ENCODE measurements at regions not wholly inside any gene's neighbourhood (a gene's known extent, or its start where the extent isn't known, plus 50 kb on each side); places are given as distances from the start of the nearest gene placed in this dataset.

GRCh38 chr3:62970648-62971047, 95.4 kb upstream of the CADPS start:
- CTCF ChIA-PET: interaction anchor here (1.7 kb wide), 1 partner anchor 13 kb away, joined by 5 read pairs; no protein-coding TSS in a partner anchor
- POLR2A ChIA-PET: no interaction called here
- H3K27me3 ChIP-seq (replicated peaks in 2 of 5; ENCODE audit: control insufficient read depth in 4 of 5, insufficient read depth in 5 of 5, low read length in 4 of 5): peaks cover 0 to 2% (median 0%) of the 10 kb centered on the region in 5 experiments
- no peak overlapping the region for H3K4me3 ChIP-seq (ENCODE audit: control insufficient read depth in 1 of 7, extremely low read depth in 1 of 7, insufficient read depth in 4 of 7, low read depth in 2 of 7, low read length in 6 of 7)
- H3K4me1 ChIP-seq (ENCODE audit: control extremely low read depth in 1 of 4, control insufficient read depth in 4 of 4, insufficient read depth in 4 of 4, low read length in 3 of 4): no peaks in the 10 kb centered on the region
- H3K27ac ChIP-seq (ENCODE audit: insufficient read depth in 1 of 2, low read depth in 1 of 2, low read length in 2 of 2, poor library complexity in 1 of 2, severe bottlenecking in 2 of 2): no peak overlapping the region
- WGBS (ENCODE audit: insufficient coverage): no CpG with 5 or more reads among the region's 5 CpGs
- DNase-seq: no peak
- H3K9me3 ChIP-seq (ENCODE audit: control extremely low read depth in 1 of 5, control insufficient read depth in 4 of 5, insufficient read depth in 2 of 5, low read depth in 1 of 5, low read length in 4 of 5): no peaks in the 10 kb centered on the region
- H3K36me3 ChIP-seq (ENCODE audit: control insufficient read depth in 4 of 4, insufficient read depth in 4 of 4, low read length in 3 of 4): no peaks in the 10 kb centered on the region

- Histone ChIP-seq H3K27me3 (replicated peaks in 2 of 5; ENCODE audit: control insufficient read depth in 4 of 5, insufficient read depth in 5 of 5, low read length in 4 of 5) (no peaks in the 10 kb centered on the region), H3K9me3 (ENCODE audit: control extremely low read depth in 1 of 5, control insufficient read depth in 4 of 5, insufficient read depth in 2 of 5, low read depth in 1 of 5, low read length in 4 of 5) (no peaks in the 10 kb centered on the region), H3K27ac (ENCODE audit: insufficient read depth in 1 of 2, low read depth in 1 of 2, low read length in 2 of 2, poor library complexity in 1 of 2, severe bottlenecking in 2 of 2) (no peak overlapping the region), H3K36me3 (ENCODE audit: control insufficient read depth in 4 of 4, insufficient read depth in 4 of 4, low read length in 3 of 4) (no peaks in the 10 kb centered on the region), H3K4me1 (ENCODE audit: control extremely low read depth in 1 of 4, control insufficient read depth in 4 of 4, insufficient read depth in 4 of 4, low read length in 3 of 4) (no peaks in the 10 kb centered on the region), H3K4me3 (ENCODE audit: control insufficient read depth in 1 of 7, extremely low read depth in 1 of 7, insufficient read depth in 4 of 7, low read depth in 2 of 7, low read length in 6 of 7) (no peak overlapping the region)
- POLR2A ChIA-PET: no interaction called here
- no peak for DNase-seq
- no CpG with 5 or more reads among the region's 1 CpG for WGBS (ENCODE audit: insufficient coverage)
- CTCF ChIA-PET: no interaction called here
Measured at GRCh38 chr3:62975566-62975965, 100.3 kb upstream of the CADPS start.

GRCh38 chr3:62981962-62982361, 106.7 kb upstream of the CADPS start:
- Histone ChIP-seq H3K27ac (ENCODE audit: insufficient read depth in 1 of 2, low read depth in 1 of 2, low read length in 2 of 2, poor library complexity in 1 of 2, severe bottlenecking in 2 of 2) (no peak overlapping the region), H3K9me3 (ENCODE audit: control extremely low read depth in 1 of 5, control insufficient read depth in 4 of 5, insufficient read depth in 2 of 5, low read depth in 1 of 5, low read length in 4 of 5) (no peaks in the 10 kb centered on the region), H3K27me3 (replicated peaks in 2 of 5; ENCODE audit: control insufficient read depth in 4 of 5, insufficient read depth in 5 of 5, low read length in 4 of 5) (peaks cover 0 to 1% (median 0%) of the 10 kb centered on the region in 5 experiments), H3K4me3 (ENCODE audit: control insufficient read depth in 1 of 7, extremely low read depth in 1 of 7, insufficient read depth in 4 of 7, low read depth in 2 of 7, low read length in 6 of 7) (no peak overlapping the region), H3K36me3 (ENCODE audit: control insufficient read depth in 4 of 4, insufficient read depth in 4 of 4, low read length in 3 of 4) (no peaks in the 10 kb centered on the region), H3K4me1 (ENCODE audit: control extremely low read depth in 1 of 4, control insufficient read depth in 4 of 4, insufficient read depth in 4 of 4, low read length in 3 of 4) (peaks cover 3 to 21% (median 11%) of the 10 kb centered on the region in 4 experiments)
- 56% methylated on average over 1 of the region's 1 CpG for WGBS (ENCODE audit: insufficient coverage)
- CTCF ChIA-PET: no interaction called here
- no peak for DNase-seq
- POLR2A ChIA-PET: no interaction called here

GRCh38 chr3:62982795-62983455, 107.7 kb upstream of the CADPS start:
- peaks cover 0 to 1% (median 0%) of the 10 kb centered on the region in 5 experiments for H3K27me3 ChIP-seq (replicated peaks in 2 of 5; ENCODE audit: control insufficient read depth in 4 of 5, insufficient read depth in 5 of 5, low read length in 4 of 5)
- peaks cover 3 to 21% (median 11%) of the 10 kb centered on the region in 4 experiments for H3K4me1 ChIP-seq (ENCODE audit: control extremely low read depth in 1 of 4, control insufficient read depth in 4 of 4, insufficient read depth in 4 of 4, low read length in 3 of 4)
- no peaks in the 10 kb centered on the region for H3K9me3 ChIP-seq (ENCODE audit: control extremely low read depth in 1 of 5, control insufficient read depth in 4 of 5, insufficient read depth in 2 of 5, low read depth in 1 of 5, low read length in 4 of 5)
- peak in 2 of 3 donors; percentile 1 to 8 for DNase-seq
- ChIA-PET POLR2A (no interaction called here), CTCF (interaction anchor here (1.8 kb wide), 1 partner anchor 12 kb away, joined by 5 read pairs; no protein-coding TSS in a partner anchor)
- H3K36me3 ChIP-seq (ENCODE audit: control insufficient read depth in 4 of 4, insufficient read depth in 4 of 4, low read length in 3 of 4): no peaks in the 10 kb centered on the region
- WGBS (ENCODE audit: insufficient coverage): 6% methylated on average over 2 of the region's 4 CpGs
- peak overlapping the region in 2 of 7 experiments; percentile 1 to 52 for H3K4me3 ChIP-seq (ENCODE audit: control insufficient read depth in 1 of 7, extremely low read depth in 1 of 7, insufficient read depth in 4 of 7, low read depth in 2 of 7, low read length in 6 of 7)
- no peak overlapping the region for H3K27ac ChIP-seq (ENCODE audit: insufficient read depth in 1 of 2, low read depth in 1 of 2, low read length in 2 of 2, poor library complexity in 1 of 2, severe bottlenecking in 2 of 2)

- CTCF ChIA-PET: no interaction called here
- H3K36me3 ChIP-seq (ENCODE audit: control insufficient read depth in 4 of 4, insufficient read depth in 4 of 4, low read length in 3 of 4): no peaks in the 10 kb centered on the region
- 88% methylated on average over 1 of the region's 1 CpG for WGBS (ENCODE audit: insufficient coverage)
- no peak for DNase-seq
- H3K4me1 ChIP-seq (ENCODE audit: control extremely low read depth in 1 of 4, control insufficient read depth in 4 of 4, insufficient read depth in 4 of 4, low read length in 3 of 4): peaks cover 3 to 21% (median 11%) of the 10 kb centered on the region in 4 experiments
- no peak overlapping the region for H3K4me3 ChIP-seq (ENCODE audit: control insufficient read depth in 1 of 7, extremely low read depth in 1 of 7, insufficient read depth in 4 of 7, low read depth in 2 of 7, low read length in 6 of 7)
- POLR2A ChIA-PET: no interaction called here
- H3K27me3 ChIP-seq (replicated peaks in 2 of 5; ENCODE audit: control insufficient read depth in 4 of 5, insufficient read depth in 5 of 5, low read length in 4 of 5): no peaks in the 10 kb centered on the region
- no peak overlapping the region for H3K27ac ChIP-seq (ENCODE audit: insufficient read depth in 1 of 2, low read depth in 1 of 2, low read length in 2 of 2, poor library complexity in 1 of 2, severe bottlenecking in 2 of 2)
- H3K9me3 ChIP-seq (ENCODE audit: control extremely low read depth in 1 of 5, control insufficient read depth in 4 of 5, insufficient read depth in 2 of 5, low read depth in 1 of 5, low read length in 4 of 5): no peaks in the 10 kb centered on the region
Measured at GRCh38 chr3:62986061-62986460, 110.8 kb upstream of the CADPS start.

DNA sequence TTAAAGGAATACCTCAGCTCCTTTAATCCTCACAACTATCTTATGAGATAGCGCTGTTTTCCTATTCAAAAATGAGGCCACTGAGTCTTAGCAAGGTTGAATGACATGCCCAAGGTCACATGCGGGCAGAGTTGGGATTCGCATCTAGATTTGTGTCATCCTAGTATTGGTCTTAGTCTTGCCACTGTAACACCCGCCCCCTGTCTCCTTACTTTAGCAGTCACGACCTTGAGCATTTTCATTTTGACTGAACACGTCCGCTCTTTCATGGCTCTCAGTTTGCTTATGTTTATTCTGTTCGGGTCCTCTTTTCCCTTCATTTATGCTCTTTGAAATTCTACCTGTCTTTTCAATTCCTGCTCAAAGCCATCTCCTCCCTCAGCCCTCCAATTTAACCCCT, 112.5 kb upstream of the CADPS start:
- ChIA-PET CTCF (no interaction called here), POLR2A (no interaction called here)
- Histone ChIP-seq H3K36me3 (ENCODE audit: control insufficient read depth in 4 of 4, insufficient read depth in 4 of 4, low read length in 3 of 4) (no peaks in the 10 kb centered on the region), H3K9me3 (ENCODE audit: control extremely low read depth in 1 of 5, control insufficient read depth in 4 of 5, insufficient read depth in 2 of 5, low read depth in 1 of 5, low read length in 4 of 5) (no peaks in the 10 kb centered on the region), H3K27me3 (replicated peaks in 2 of 5; ENCODE audit: control insufficient read depth in 4 of 5, insufficient read depth in 5 of 5, low read length in 4 of 5) (no peaks in the 10 kb centered on the region), H3K27ac (ENCODE audit: insufficient read depth in 1 of 2, low read depth in 1 of 2, low read length in 2 of 2, poor library complexity in 1 of 2, severe bottlenecking in 2 of 2) (no peak overlapping the region), H3K4me3 (ENCODE audit: control insufficient read depth in 1 of 7, extremely low read depth in 1 of 7, insufficient read depth in 4 of 7, low read depth in 2 of 7, low read length in 6 of 7) (no peak overlapping the region), H3K4me1 (ENCODE audit: control extremely low read depth in 1 of 4, control insufficient read depth in 4 of 4, insufficient read depth in 4 of 4, low read length in 3 of 4) (peaks cover 0 to 9% (median 5%) of the 10 kb centered on the region in 4 experiments)
- no peak for DNase-seq
- 93% methylated on average over 8 of the region's 8 CpGs for WGBS (ENCODE audit: insufficient coverage)

DNA sequence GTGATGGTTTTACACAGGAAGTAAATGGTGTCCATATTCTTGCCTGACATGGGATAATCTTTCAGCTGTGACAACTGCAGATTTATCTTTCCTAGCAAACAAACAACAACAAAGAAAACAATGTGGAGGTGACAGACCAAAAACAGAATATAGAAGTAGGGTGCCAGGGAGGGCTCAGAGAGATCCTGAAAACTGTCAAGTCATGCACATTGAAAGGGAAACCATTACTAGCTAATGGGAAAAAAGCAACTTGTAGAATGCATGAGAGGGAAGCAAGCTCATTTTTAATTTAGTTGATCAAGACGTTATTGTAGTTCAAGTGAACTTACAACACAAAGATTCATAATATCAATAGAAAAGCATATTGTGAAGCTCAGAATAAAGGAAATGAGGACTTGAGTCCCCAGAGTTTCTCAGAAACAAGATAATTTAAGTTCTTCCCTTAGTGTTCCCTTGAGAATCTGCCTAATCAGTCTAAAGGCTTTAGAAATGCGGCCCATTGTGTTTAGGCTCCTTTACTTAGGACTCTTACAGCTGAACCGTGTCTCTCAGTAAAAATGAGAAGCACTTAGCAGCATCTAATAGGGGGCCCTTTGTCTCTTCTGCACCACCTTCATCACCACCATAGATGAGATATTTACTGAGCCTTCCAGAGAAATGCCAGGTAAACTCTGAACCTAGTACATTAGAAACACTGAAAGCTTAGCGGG, 115.6 kb upstream of the CADPS start:
- no peaks in the 10 kb centered on the region for H3K4me1 ChIP-seq (ENCODE audit: control extremely low read depth in 1 of 4, control insufficient read depth in 4 of 4, insufficient read depth in 4 of 4, low read length in 3 of 4)
- H3K4me3 ChIP-seq (ENCODE audit: control insufficient read depth in 1 of 7, extremely low read depth in 1 of 7, insufficient read depth in 4 of 7, low read depth in 2 of 7, low read length in 6 of 7): no peak overlapping the region
- POLR2A ChIA-PET: no interaction called here

More for the DNA sequence above, 115.6 kb upstream of the CADPS start:
- no peak for DNase-seq
- no peaks in the 10 kb centered on the region for H3K9me3 ChIP-seq (ENCODE audit: control extremely low read depth in 1 of 5, control insufficient read depth in 4 of 5, insufficient read depth in 2 of 5, low read depth in 1 of 5, low read length in 4 of 5)
- 100% methylated on average over 1 of the region's 4 CpGs for WGBS (ENCODE audit: insufficient coverage)
- H3K27me3 ChIP-seq (replicated peaks in 2 of 5; ENCODE audit: control insufficient read depth in 4 of 5, insufficient read depth in 5 of 5, low read length in 4 of 5): no peaks in the 10 kb centered on the region
- H3K36me3 ChIP-seq (ENCODE audit: control insufficient read depth in 4 of 4, insufficient read depth in 4 of 4, low read length in 3 of 4): no peaks in the 10 kb centered on the region
- no peak overlapping the region for H3K27ac ChIP-seq (ENCODE audit: insufficient read depth in 1 of 2, low read depth in 1 of 2, low read length in 2 of 2, poor library complexity in 1 of 2, severe bottlenecking in 2 of 2)
- CTCF ChIA-PET: no interaction called here
